ENCODE measurements at regions not wholly inside any gene's neighbourhood (a gene's known extent, or its start where the extent isn't known, plus 50 kb on each side); places are given as distances from the start of the nearest gene placed in this dataset.

DNA sequence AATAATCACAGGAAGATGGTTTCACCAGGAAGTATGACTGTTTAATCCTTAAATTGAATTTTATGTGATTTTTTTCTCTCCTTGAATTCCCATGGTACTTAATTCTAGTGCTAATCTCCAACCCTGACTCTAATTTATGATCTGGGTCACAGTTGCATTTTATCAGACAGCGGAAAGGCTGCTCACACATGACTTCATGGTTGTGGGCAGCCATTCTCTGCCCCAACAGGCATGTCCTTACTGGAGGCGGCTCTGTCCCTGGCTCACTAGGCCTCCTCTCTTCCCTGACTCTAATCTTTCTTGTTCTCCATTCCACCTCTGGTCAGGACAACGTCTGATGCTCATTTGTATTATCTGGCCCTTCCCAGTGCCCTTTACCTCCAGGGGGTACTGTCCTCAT, 184.4 kb downstream of the CHST1 start:
- TF ChIP-seq, protein P1, sequence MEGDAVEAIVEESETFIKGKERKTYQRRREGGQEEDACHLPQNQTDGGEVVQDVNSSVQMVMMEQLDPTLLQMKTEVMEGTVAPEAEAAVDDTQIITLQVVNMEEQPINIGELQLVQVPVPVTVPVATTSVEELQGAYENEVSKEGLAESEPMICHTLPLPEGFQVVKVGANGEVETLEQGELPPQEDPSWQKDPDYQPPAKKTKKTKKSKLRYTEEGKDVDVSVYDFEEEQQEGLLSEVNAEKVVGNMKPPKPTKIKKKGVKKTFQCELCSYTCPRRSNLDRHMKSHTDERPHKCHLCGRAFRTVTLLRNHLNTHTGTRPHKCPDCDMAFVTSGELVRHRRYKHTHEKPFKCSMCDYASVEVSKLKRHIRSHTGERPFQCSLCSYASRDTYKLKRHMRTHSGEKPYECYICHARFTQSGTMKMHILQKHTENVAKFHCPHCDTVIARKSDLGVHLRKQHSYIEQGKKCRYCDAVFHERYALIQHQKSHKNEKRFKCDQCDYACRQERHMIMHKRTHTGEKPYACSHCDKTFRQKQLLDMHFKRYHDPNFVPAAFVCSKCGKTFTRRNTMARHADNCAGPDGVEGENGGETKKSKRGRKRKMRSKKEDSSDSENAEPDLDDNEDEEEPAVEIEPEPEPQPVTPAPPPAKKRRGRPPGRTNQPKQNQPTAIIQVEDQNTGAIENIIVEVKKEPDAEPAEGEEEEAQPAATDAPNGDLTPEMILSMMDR (IDR thresholded peaks at IDR 0.05), result no peak
- no peak for TF ChIP-seq POLR2AphosphoS5 (IDR thresholded peaks at IDR 0.05; ENCODE audit: low read depth, low read length)
- TF ChIP-seq REST (IDR thresholded peaks at IDR 0.05; ENCODE audit: insufficient read depth in 1 of 2, low read depth in 2 of 2, low read length in 1 of 2), result no peak

All from Panc1 (cell line).